ENCODE measurements at regions not wholly inside any gene's neighbourhood (a gene's known extent, or its start where the extent isn't known, plus 50 kb on each side); places are given as distances from the start of the nearest gene placed in this dataset.
"Not testable (repeated sequence)": the region's sequence is repeated elsewhere in the genome, so short reads cannot be mapped to it uniquely, and the experiment has no call there.

DNA sequence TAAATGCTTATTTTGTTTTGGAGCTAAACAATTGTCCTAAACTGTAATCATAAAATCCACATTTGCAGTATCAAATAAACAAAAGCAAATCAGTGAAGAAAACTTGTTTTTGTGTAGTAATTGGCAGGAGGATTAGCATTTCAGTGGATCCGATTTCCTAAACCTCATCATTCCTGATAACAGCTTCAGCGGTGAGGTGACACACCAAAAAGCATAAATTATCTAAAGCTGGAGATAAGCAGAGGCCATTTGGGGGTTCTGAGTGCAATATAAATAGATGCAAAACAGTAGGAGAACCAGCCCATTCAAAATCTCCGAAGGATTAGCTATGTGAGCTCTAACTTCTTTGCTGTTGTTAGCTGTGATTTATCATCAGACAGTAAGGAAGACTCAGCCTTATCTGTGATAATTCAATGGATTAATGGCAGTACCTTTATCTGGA is 235.8 kb downstream of the EPHA7 start:
- no peak for DNase-seq

DNA sequence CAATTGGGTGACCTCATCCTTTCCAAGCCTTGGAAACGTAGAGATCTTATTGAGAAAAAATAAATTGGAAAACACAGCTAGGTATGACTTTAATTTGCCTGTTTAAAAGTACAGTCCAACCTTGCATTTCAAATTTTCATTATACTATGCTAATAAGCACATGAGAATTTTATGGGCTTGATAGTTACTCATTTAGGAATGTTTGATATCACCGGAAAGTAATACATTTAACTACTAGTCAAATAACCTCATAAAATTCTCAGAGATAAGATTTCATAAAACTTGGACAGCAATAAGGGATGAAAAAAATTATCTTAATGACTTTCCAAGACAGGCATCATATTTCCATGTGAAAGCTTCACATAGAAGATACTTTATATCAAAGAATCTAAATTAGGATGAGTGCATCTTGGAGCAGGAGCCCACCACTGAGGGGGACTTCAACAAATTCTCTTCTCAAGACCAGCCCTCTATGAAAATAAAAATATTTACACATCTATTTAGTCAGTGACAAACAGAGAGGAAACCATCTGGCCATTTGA is 236.3 kb downstream of the EPHA7 start:
- no peak for DNase-seq

DNA sequence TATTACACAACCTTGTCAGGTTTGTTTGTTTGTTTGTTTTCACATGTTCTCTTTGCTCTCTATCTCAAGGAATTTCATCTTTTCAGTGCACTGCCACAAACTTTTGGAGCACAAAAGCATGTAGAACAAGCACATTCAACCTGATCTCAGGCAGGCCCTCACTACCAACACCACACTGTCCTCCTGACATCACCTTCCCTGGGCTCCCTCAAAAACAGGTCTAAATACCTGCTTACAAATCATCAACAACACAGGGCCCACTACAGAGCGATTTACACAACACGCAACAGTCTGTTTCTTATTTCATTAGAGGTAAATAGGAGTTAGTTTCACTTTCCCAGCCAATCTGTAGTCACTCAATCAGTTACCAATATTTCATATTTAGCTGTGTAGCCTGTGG is 241.4 kb downstream of the EPHA7 start:
- no peak for DNase-seq

DNA sequence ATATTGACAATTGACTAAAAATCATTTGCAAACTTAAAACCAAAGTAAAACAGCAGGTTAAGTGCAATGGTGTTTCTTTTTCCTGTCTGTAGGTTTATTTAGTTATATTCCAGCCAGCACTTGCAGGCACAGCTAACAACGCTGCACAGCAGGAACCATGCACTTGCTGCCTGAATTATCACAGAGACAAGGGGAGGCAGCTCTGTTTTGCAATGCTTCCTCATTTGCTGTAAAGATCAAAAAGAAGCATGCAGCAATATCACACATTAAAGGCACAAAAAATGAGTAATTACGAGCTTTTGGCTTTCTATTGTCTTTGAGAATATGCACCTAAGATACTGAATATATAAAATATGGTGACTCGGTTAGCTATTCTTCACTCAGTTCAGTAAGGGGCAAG is 241.9 kb downstream of the EPHA7 start:
- DNase-seq = no peak

DNA sequence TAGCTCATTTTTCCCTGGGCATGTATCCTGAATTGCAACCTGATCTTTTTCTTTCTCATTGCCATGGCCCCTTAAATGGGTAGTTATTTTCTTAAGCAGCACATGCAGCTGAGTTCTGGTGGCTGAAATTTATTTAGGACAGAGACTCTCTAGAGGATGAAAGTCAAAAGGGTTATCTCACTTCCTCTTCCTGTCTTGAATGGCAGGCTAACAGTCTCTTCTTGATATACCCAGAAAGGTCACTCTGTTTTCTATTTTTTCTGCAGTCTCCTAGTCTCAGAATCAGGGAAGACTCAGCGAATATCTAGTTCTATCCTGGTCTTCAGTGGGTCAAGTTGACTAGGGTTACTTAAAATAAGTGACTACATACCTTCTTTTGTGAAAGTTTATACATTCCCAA is 243.3 kb downstream of the EPHA7 start:
- no peak for DNase-seq

DNA sequence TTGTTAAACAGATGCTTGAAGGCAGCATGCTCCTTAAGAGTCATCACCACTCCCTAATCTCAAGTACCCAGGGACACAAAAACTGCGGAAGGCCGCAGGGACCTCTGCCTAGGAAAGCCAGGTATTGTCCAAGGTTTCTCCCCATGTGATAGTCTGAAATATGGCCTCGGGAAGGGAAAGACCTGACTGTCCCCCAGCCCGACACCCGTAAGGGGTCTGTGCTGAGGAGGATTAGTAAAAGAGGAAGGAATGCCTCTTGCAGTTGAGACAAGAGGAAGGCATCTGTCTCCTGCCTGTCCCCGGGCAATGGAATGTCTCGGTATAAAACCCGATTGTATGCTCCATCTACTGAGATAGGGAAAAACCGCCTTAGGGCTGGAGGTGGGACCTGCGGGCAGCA is 245.8 kb downstream of the EPHA7 start:
- not testable (repeated sequence) for DNase-seq

DNA sequence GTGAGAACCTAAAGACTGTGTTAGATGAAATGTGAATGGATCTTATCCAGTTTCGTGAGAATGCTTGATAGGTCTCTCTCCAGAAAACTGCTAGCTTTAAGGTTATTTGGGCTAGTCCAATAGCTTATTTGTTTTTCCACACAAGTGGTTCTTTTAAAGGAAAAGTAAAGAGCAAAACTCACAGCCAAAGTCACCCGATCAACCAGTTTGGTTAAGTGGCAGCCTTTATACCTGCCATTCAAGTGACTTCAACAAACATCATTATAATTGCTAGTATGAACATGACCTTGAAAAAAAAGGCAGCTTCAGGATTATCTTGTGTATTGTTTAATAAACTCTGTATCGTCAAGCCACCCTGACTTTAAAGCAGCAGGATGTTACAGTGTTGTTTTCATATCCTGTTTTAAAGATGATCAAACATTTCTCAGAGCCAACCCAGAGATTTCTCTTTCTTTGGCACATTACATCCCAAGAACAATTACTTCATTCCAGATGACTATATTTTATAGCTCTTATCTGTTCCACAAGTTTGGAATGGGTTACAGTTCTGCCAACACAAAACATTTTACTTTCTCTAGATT is 253.4 kb downstream of the EPHA7 start:
- DNase-seq = no peak

DNA sequence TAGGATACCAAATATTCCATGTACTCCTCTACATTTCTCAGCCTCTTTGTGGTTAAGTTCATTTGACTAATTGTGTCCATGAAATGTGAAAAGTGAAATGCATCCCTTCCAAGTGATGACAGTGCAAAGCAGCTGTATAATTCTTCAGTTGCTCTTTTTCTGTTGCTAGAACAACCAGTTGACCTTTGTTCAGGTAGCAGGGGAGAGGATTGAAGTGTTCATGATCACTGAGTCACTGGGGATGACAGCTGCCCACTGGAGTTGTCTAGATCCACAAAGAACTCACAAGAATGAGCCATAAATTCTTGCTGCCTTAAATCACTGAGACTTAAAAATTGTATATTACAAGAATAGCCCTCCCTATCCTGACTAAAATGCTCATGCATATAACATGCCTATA is 254.6 kb downstream of the EPHA7 start:
- no peak for DNase-seq

DNA sequence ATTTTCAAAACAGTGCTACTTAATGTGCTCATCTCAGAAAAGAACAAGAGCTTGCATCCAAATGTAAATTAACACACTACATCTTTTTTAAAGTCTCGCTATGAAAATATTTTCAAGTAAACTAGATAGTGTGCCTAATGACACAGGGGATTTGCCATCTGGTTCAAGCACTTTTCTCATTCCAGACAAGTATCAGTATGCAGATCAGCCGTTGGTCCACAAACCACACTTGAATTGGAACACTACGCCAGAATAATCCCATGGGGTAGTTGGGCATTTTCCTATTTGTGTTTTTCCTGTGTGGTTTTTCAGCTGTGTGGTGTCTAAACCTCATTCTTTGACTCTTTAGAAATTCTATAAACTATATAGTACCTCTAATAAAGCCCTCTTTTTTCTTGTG is 256.2 kb downstream of the EPHA7 start:
- no peak for DNase-seq

DNA sequence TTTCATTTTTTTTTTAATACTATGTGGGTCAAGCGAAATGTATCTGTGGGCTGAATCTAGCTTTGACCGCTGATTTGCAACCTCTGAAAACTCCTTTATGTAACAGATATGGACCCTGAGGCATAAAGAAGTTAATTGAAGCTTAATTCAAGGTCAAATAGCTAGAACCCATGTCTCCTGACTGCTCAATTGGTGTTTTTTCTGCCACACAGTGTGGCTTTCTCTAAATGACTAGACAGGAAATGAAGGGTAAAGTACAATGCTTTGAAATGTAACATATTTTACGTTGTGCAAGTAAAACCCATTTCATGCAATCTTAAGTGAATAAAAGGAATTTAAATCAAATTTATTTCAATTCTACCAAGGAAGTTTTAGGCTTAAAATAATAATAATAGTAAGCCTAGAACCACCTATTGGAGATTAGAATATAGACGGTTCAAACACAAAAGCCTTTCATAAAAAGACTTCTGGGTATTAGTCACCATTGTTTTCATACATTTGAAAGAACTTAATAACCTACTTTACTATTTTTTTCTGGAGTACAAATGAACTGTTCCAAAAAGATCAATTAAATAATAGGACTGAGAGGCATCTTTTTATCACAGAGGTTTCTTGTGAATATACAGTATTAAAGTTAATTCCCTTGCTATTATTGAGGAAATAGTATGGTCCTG is 279.8 kb downstream of the EPHA7 start:
- no peak for DNase-seq

DNA sequence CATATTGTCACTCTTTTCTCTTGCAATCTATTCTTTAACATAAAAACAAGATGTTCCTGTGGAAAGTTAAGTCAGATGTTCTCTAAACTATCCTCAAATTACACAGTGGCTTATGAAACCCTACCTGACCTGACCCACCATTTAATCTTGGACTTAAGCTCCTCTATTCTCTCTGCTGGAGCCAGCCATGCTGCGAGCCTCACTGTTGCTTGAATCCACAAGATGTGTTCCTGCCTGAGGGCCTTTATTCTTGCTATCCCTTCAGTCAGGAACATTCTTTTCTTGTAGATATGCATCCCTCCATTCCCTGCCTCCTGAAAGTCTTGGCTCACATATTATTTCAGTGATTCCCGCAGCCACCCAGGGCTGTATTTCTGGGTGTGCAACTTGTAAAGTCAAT is 283.2 kb downstream of the EPHA7 start:
- DNase-seq = no peak

DNA sequence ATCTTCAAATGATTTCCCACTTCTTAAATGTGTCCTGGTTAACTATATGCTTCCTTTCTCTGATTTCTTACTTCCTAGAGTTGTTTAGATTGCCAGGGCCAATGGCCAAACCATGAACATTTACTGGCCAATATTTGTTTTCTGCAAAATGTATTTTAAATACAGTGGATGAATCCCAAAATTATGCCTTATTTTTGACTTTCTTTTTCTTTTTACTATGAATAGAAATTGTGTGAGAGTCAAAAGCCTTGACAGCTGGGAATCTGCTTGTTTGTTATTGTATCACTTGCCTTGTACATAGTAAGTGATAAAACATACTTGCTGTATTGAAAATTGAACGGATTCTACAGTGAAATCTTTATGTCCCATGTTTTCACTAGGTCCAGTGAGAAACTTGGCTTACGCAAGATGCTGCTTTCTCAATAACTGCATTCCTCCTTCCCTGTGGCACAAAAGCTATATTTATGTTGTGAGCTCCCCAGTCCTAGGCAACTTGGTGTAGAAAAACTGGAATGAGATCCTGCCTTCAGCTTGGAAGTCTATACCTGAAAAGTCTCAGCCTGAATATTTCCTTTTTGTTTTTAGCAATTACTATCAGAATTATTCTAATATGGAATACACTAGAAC is 295.2 kb downstream of the EPHA7 start:
- no peak for DNase-seq

DNA sequence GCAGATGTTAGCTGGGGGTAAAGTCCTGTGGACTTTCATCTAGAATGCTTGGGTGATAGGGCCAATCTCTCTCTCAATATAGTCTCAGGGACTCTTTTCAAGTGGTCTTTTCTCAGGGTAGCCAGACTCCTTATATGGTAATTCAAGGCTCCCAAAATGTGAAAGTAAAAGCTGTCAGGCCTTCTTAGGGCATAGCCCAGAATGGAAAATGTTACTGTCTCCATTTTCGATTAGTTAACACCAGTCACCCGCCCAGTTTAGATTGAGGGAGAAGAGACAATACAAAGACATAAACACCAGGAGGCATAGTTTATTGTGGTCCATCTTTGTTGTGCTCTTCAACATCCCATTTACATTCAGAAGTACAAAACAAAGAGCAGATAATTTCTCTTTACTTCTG is 295.8 kb downstream of the EPHA7 start:
- DNase-seq = no peak

DNA sequence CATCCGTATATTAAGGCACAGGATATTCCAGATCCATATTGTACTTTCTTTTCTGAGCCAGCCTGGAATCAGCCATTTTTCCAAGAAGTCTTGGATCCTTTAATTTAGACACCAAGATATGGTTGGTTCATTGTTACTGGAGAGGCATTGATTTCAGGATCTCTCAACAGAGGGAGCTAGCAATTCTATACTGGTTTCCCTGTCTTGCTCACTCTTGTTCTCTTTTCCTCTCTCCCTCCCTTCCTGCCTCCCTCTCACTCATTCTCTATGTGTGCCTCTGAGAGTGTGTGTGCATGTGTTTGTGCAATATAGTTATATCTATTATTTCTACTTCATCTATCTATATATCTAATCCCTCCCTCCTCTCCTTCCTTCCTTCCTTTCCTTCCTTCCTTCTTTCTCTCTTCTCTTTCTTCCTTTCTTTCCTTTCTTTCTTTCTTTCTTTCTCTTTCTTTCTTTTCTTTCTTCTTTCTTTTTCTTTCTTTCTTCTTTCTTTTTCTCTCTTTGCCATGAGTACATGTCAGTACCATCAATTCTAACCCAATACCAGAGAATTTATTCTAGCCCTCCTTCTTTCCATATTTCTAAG is 299.1 kb downstream of the EPHA7 start:
- no peak for DNase-seq

DNA sequence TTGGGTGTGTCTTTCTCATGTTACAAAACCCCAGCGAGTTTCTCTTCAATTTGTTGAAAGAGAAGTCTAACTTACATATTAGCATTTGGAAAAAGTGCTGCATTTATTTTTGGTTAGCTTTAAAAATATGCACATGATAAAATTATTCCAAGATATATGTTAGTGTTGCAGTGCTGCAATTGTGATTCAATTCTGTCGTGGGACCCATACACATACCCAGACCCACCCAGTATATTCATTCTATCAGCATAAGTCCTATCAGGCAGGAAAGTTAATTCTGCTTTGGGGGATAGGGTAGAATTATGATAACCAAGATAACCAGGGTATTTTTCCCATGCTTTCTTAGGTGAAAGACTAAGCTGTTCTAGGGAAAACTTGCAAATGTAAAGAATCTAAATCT is 313.5 kb downstream of the EPHA7 start:
- no peak for DNase-seq

DNA sequence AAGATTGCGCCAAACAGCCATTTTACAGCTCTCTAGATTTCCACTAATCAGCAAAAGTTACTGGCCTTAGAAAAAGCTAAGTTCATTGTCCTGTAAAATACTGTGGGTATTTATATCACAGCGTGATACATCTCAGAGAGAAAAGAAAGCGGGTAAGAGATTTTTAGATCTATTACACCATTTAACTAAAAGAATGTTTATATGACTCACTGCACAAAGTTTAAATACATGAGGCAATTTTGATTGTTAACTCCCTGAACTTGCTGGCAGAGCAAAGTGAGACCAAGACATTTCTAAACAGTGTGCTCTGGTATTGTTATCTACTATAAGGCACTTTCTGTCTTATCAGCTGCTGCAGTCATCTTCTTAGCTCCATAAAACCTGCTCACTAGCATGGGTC is 314.3 kb downstream of the EPHA7 start:
- DNase-seq = no peak

DNA sequence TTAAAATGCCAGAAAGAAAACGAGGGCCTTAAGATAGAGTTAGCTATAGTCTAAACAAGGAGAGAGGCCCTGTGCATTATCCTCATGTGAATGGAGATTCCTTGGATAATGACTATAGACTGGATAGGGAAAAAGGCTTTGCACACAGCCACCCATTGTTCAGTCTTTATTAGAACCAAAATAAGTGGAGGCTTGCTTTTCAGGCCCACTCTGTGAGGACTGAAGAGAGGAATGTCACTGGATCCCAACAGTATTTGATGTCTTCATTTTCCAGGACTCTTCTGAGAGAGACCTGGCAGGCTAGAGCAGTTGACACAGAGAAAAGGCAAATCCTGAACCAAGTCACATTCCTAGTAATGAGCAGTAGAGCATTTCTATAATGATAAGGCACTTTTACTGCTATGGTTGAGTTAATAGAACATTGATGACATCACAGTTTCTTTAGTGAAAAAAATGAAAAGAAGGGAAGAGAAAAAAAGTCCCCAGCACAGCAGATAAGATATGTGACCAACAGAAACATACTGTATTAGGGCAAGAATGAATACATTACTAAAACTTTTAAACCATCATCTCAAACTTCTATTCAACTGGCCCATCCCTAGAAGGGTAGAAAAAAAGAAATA is 315.1 kb downstream of the EPHA7 start:
- DNase-seq = no peak

DNA sequence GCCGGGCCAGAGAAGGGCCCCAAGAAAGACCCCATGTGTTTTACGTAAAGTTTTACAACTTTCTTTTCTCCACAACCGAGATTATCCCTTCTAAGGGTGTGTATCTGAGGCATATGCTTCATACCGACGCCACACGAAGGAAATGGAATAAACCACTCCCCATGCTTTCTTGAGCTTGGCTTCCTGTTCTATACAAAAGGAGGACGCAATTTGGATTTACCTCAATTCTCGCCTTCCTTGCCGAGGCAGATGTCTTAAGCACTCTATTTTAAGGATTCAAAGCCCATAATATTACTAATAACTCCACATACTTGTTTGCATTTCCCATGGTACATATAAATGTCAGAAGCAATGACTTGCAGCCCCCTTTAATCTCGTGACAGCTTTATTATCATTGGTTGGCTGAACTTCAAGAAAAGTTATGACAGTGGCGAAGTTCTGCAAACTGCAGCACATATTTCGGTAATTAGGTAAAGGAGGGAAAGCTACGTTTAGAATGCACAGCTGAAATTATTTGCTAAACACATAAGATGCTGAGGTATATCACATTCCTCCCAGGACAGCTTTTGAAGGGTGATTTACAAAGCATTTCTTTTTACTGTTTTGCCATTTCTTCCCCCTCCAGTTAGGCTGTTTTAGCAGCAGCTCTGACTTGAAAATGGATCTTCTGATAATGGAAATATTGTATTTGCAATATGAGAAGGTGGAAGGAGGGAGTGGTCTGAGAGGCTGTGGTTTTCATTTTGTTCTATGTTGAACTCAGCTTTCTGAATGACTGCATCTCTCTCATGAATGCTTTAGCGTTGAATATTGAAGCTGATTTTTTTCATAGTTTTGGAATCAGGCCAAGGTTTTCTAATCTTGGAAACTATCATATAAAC is 330.5 kb downstream of the EPHA7 start:
- DNase-seq = peak in 1 of 2 experiments; percentile 19

DNA sequence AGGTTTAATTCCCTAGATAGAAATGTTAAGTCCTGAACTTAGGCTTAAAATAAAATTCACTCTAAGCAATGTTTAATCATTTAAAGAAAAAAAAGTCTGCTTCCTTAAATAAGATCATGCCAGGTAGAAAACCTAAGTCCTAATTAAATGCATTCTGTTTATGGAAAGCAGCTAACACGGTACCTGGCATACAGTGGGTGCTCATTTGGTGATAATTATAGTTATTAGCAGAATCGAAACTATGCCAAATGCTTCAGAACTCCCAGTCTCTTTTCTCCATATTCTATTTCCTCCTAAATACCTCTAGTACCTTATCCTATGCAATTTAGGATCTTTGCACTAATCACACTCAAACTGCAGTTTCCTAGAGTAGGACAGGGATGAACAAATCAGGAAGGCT is 331.8 kb downstream of the EPHA7 start:
- no peak for DNase-seq

DNA sequence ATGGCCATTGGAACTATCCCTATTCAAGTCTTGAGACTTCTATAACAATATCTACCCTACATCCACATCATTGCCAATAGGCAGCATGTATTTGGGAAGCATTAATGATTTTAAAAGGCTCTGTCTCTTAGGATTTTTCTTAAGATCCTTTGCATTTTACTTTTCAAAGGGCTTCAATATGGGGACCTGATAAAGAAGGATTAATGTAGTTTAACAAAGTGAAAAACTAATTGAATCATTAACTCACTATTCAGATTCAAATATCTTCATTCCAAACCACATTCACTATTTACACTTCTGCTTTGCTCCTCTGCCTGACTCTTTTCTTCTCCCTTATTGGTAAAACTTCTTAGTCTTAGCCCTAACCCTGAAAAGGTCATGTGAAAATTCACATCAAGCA is 333.0 kb downstream of the EPHA7 start:
- DNase-seq = no peak

DNA sequence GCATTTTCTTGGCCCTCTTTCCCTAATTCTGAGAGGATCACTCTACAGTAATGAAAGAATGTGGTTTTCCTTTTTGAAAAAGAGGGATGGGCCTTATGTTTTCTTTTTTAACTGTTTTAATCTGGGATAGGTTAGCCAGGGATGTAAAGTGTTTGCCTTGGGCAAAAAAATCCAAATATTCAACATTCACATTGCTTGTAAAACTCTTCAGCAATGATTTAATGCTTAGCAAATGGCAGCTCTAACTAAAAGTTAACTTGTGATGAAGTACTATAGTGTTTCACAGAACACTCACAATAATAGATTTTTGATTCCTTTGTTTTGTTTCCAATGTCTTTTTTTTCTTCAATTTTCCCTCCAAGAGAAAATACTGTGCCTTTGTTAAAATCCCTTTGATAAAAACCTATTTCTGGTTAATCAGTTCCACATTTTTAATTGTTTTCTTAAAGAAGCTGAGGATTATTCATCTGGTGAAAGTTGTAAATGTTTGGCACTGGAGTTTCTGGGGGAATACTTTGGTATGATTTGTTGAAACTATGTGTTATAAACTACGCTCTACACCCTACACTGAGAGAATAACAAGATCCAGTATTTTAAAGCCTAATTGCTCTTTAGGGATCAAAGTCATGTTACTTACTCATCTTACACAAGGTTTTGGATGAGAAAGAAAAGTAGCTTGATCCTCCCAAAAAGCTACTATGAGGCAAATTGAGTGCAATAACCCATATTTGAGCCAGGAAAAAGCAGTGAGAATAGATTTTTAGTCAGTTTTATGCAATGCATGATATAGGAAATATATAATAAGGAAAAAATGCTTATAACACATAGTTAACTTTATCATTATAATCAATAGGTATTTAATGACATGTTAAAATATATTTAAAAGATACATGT is 335.8 kb downstream of the EPHA7 start:
- no peak for DNase-seq

Data from NCI-H187 (cell line).